GM11168 (cell line): ENCODE measurements at regions not wholly inside any gene's neighbourhood (a gene's known extent, or its start where the extent isn't known, plus 50 kb on each side); places are given as distances from the start of the nearest gene placed in this dataset.

Experiments used
- in situ Hi-C: fragments of 300-500 bp; cut with MboI; formaldehyde crosslinking; loops from one replicate; pipeline ENCODE4 v1.12.0; 2022; ENCODE audit warnings: low sequenced_read_pairs; ENCODE audit not compliant: unreplicated experiment

GRCh38 chr21:35775778-35776544 is 284.4 kb downstream of the SETD4 start:
- in situ Hi-C loops = no loop called here

GRCh38 chr21:35770101-35770945 is 290.0 kb downstream of the SETD4 start:
- in situ Hi-C loops = no loop called here

- in situ Hi-C loops = no loop called here
These were observed 292.1 kb downstream of the SETD4 start for GRCh38 chr21:35768187-35768586.

GRCh38 chr21:35764586-35764985 is 295.7 kb downstream of the SETD4 start:
- in situ Hi-C loops = no loop called here

- in situ Hi-C loops = no loop called here
These were observed 296.2 kb downstream of the SETD4 start for GRCh38 chr21:35764077-35764476.

- in situ Hi-C loops = no loop called here
These were observed 305.7 kb downstream of the SETD4 start for GRCh38 chr21:35754583-35754982.

GRCh38 chr21:35753308-35753707 is 307.0 kb downstream of the SETD4 start:
- in situ Hi-C loops = no loop called here

- in situ Hi-C loops = no loop called here
These were observed 309.2 kb downstream of the SETD4 start for GRCh38 chr21:35751171-35751570.

GRCh38 chr21:35749904-35750303 is 310.4 kb downstream of the SETD4 start:
- in situ Hi-C loops = no loop called here

GRCh38 chr21:35748678-35749314 is 311.5 kb downstream of the SETD4 start:
- in situ Hi-C loops = no loop called here

GRCh38 chr21:35743571-35743970 is 316.8 kb downstream of the SETD4 start:
- in situ Hi-C loops = no loop called here

- in situ Hi-C loops = no loop called here
These were observed 321.9 kb downstream of the SETD4 start for GRCh38 chr21:35738347-35738961.

- in situ Hi-C loops = no loop called here
These were observed 322.4 kb downstream of the SETD4 start for GRCh38 chr21:35737899-35738346.

GRCh38 chr21:35737449-35737848 is 322.9 kb downstream of the SETD4 start:
- in situ Hi-C loops = no loop called here

- in situ Hi-C loops = no loop called here
These were observed 327.5 kb downstream of the SETD4 start for GRCh38 chr21:35732788-35733187.

GRCh38 chr21:35730325-35730724 is 330.0 kb downstream of the SETD4 start:
- in situ Hi-C loops = no loop called here

- in situ Hi-C loops = no loop called here
These were observed 332.5 kb downstream of the SETD4 start for GRCh38 chr21:35727830-35728229.

- in situ Hi-C loops = no loop called here
These were observed 336.2 kb downstream of the SETD4 start for GRCh38 chr21:35724156-35724555.

GRCh38 chr21:35721701-35722100 is 338.6 kb downstream of the SETD4 start:
- in situ Hi-C loops = no loop called here

- in situ Hi-C loops = no loop called here
These were observed 340.1 kb downstream of the SETD4 start for GRCh38 chr21:35720208-35720731.
